Upper lobe of right lung (tissue), 1 donor: ENCODE measurements at regions not wholly inside any gene's neighbourhood (a gene's known extent, or its start where the extent isn't known, plus 50 kb on each side); places are given as distances from the start of the nearest gene placed in this dataset.

ENCODE experiments used
- ATAC-seq: fragments of 200-7000 bp; cut with Tn5 transposase; one replicate; pipeline ENCODE4 v1.9.1; 2020; ENCODE audit warnings: mild to moderate bottlenecking, moderate library complexity
- DNase-seq: peaks from one replicate; pipeline ENCODE4 v3.0.0-alpha.2; 2020
- H3K27ac ChIP-seq: fragments of 200-600 bp; one replicate; pipeline ENCODE4 v1.8.0; 2022
- H3K27me3 ChIP-seq: fragments of 200-600 bp; one replicate; pipeline ENCODE4 v1.8.0; 2022; ENCODE audit warnings: mild to moderate bottlenecking
- H3K36me3 ChIP-seq: fragments of 200-600 bp; one replicate; pipeline ENCODE4 v1.8.0; 2022
- H3K4me1 ChIP-seq: fragments of 200-600 bp; one replicate; pipeline ENCODE4 v1.8.0; 2022
- H3K4me3 ChIP-seq: fragments of 200-600 bp; one replicate; pipeline ENCODE4 v1.8.0; 2022; ENCODE audit warnings: mild to moderate bottlenecking
- H3K9me3 ChIP-seq: fragments of 200-600 bp; one replicate; pipeline ENCODE4 v1.8.0; 2022
- CTCF ChIP-seq: fragments of 200-600 bp; IDR thresholded peaks from one replicate; pipeline ENCODE4 v1.8.0; 2022; ENCODE audit warnings: antibody characterized with exemption
- intact Hi-C: fragments of 100-400 bp; cut with DNase I; formaldehyde crosslinking; loops from one replicate; pipeline ENCODE4 v1.11.0; 2022
- donor health status: DM: no; HTN: yes; CAD: no; lungs with severe emphysema.

GRCh38 chr4:131411393-131411792 lies 1737.7 kb upstream of the PCDH10 start:
- no peak for DNase-seq
- Histone ChIP-seq H3K4me3 (no peak overlapping the region), H3K27me3 (no peaks in the 10 kb centered on the region), H3K36me3 (no peaks in the 10 kb centered on the region), H3K9me3 (no peaks in the 10 kb centered on the region), H3K4me1 (no peaks in the 10 kb centered on the region), H3K27ac (no peak overlapping the region)
- intact Hi-C loops, result no loop called here
- TF ChIP-seq CTCF, result no peak
- ATAC-seq, result no peak

DNA sequence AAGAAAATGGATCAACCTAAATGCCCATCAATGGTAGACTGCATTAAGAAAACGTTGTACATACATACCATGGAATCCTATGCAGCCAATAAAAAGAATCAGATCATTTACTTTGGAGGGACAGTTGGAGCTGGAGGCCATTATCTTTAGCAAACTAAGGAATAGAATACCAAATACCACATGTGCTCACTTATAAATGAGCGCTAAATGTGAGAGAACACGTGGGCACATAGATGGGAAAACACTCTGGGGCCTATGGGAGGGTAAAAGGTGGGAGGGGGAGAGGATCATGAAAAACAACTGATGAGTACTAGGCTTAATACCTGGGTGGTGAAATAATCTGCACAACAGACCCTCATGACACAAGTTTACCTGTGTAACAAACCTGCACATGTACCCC lies 1729.9 kb upstream of the PCDH10 start:
- H3K4me1 ChIP-seq, result no peaks in the 10 kb centered on the region
- intact Hi-C loops, result no loop called here
- no peaks in the 10 kb centered on the region for H3K36me3 ChIP-seq
- H3K27ac ChIP-seq, result no peak overlapping the region
- no peak overlapping the region for H3K4me3 ChIP-seq
- DNase-seq (no peak), ATAC-seq (no peak)
- H3K27me3 ChIP-seq, result no peaks in the 10 kb centered on the region
- no peak for TF ChIP-seq CTCF
- no peaks in the 10 kb centered on the region for H3K9me3 ChIP-seq

GRCh38 chr4:131426023-131426758 lies 1722.9 kb upstream of the PCDH10 start:
- no peaks in the 10 kb centered on the region for H3K36me3 ChIP-seq
- intact Hi-C loops, result no loop called here

DNA sequence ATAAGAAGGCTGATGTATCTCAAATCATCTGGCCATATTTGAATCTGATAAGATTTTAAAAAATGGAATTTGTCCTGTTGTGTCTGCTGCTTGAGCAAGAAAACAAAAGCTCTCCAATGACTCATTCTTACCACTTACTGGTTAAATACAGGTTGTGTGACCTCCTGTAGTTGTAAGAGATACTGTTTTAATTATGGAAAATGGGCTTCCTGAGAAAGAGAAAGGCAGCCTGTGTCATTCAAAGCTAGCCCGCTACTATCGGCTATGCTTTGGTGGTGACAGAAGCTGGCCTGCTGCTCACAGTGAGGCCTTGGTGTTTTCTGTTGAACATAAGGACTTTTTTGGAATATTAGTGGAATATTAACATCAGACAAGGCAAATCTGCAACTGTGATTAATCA lies 1722.1 kb upstream of the PCDH10 start:
- DNase-seq, result no peak
- H3K9me3 ChIP-seq, result no peaks in the 10 kb centered on the region
- intact Hi-C loops, result no loop called here
- TF ChIP-seq CTCF, result no peak
- no peak overlapping the region for H3K27ac ChIP-seq
- no peaks in the 10 kb centered on the region for H3K36me3 ChIP-seq
- no peaks in the 10 kb centered on the region for H3K27me3 ChIP-seq
- no peak overlapping the region for H3K4me3 ChIP-seq
- no peaks in the 10 kb centered on the region for H3K4me1 ChIP-seq
- ATAC-seq, result no peak

More at GRCh38 chr4:131426023-131426758, 1722.9 kb upstream of the PCDH10 start:
- no peak overlapping the region for H3K4me3 ChIP-seq
- no peak for TF ChIP-seq CTCF
- DNase-seq (no peak), ATAC-seq (no peak)
- no peak overlapping the region for H3K27ac ChIP-seq
- H3K4me1 ChIP-seq, result no peaks in the 10 kb centered on the region
- H3K27me3 ChIP-seq, result no peaks in the 10 kb centered on the region
- H3K9me3 ChIP-seq, result no peaks in the 10 kb centered on the region

- no peaks in the 10 kb centered on the region for H3K9me3 ChIP-seq
Measured at GRCh38 chr4:131430302-131430701, 1718.8 kb upstream of the PCDH10 start.

More at GRCh38 chr4:131430302-131430701, 1718.8 kb upstream of the PCDH10 start:
- H3K27ac ChIP-seq, result no peak overlapping the region
- ATAC-seq (no peak), DNase-seq (no peak)
- no peaks in the 10 kb centered on the region for H3K36me3 ChIP-seq
- no peaks in the 10 kb centered on the region for H3K27me3 ChIP-seq
- intact Hi-C loops, result no loop called here
- no peak for TF ChIP-seq CTCF
- H3K4me1 ChIP-seq, result no peaks in the 10 kb centered on the region
- H3K4me3 ChIP-seq, result no peak overlapping the region
